Stimulated activated CD4-positive, alpha-beta T cell treated with anti-CD3 and anti-CD28 coated beads, Interleukin-15, amount 100 ng/mL, for 48 hours (primary cell): ENCODE measurements at regions not wholly inside any gene's neighbourhood (a gene's known extent, or its start where the extent isn't known, plus 50 kb on each side); places are given as distances from the start of the nearest gene placed in this dataset.
"Not testable (repeated sequence)": the region's sequence is repeated elsewhere in the genome, so short reads cannot be mapped to it uniquely, and the experiment has no call there.

Experiments
- DNase-seq, 2 donors: peaks; one replicate each; pipeline ENCODE4 v3.0.0-alpha.2; 2020; ENCODE audit warnings: low read depth in 2 of 2

- no peak for DNase-seq
These were observed 66.6 kb upstream of the SPTLC3 start for GRCh38 chr20:12942123-12942522.

- DNase-seq, result no peak
These were observed 62.0 kb upstream of the SPTLC3 start for GRCh38 chr20:12946789-12947188.

GRCh38 chr20:12947691-12948090, 61.1 kb upstream of the SPTLC3 start:
- no peak for DNase-seq

GRCh38 chr20:12949429-12949980, 59.3 kb upstream of the SPTLC3 start:
- DNase-seq, result no peak

GRCh38 chr20:12954254-12954653, 54.5 kb upstream of the SPTLC3 start:
- DNase-seq, result not testable (repeated sequence)

GRCh38 chr20:12955611-12956010, 53.2 kb upstream of the SPTLC3 start:
- no peak for DNase-seq

GRCh38 chr20:12956303-12956702, 52.5 kb upstream of the SPTLC3 start:
- no peak for DNase-seq

GRCh38 chr20:12957968-12958367, 50.8 kb upstream of the SPTLC3 start:
- DNase-seq, result no peak
